MM.1S (cell line): ENCODE measurements at regions not wholly inside any gene's neighbourhood (a gene's known extent, or its start where the extent isn't known, plus 50 kb on each side); places are given as distances from the start of the nearest gene placed in this dataset.

ENCODE experiments used
- DNase-seq: peaks from one replicate; pipeline ENCODE4 v3.0.0-alpha.2; 2015
- H2AFZ ChIP-seq: fragments of 300-600 bp; sonication (generic); 2 replicates; pipeline ENCODE4 v1.6.0; 2016; ENCODE audit warnings: antibody characterized with exemption, low read length
- H3F3A ChIP-seq: fragments of 300-600 bp; sonication (generic); 2 replicates; pipeline ENCODE4 v1.6.1; 2016; ENCODE audit warnings: mild to moderate bottlenecking, antibody characterized with exemption, low read length, moderate library complexity, mixed read lengths; ENCODE audit not compliant: insufficient read depth
- H3K27ac ChIP-seq: fragments of 300-600 bp; sonication (generic); 2 replicates; pipeline ENCODE4 v1.5.1; 2016; ENCODE audit warnings: mild to moderate bottlenecking, low read length
- H3K27me3 ChIP-seq: fragments of 300-600 bp; sonication (generic); replicated peaks from 2 replicates; pipeline ENCODE4 v1.6.0; 2016; ENCODE audit warnings: low read length; ENCODE audit not compliant: insufficient read depth
- H3K36me3 ChIP-seq: fragments of 300-600 bp; sonication (generic); replicated peaks from 2 replicates; pipeline ENCODE4 v1.6.1; 2016; ENCODE audit warnings: mild to moderate bottlenecking, low read length, mixed read lengths; ENCODE audit not compliant: insufficient read depth
- H3K4me1 ChIP-seq: fragments of 300-600 bp; sonication (generic); 2 replicates; pipeline ENCODE4 v1.6.1; 2016; ENCODE audit warnings: low read length, mixed read lengths
- H3K4me2 ChIP-seq: fragments of 300-600 bp; sonication (generic); 2 replicates; pipeline ENCODE4 v1.6.0; 2016; ENCODE audit warnings: low read depth, low read length
- H3K4me3 ChIP-seq: fragments of 300-600 bp; sonication (generic); 2 replicates; pipeline ENCODE4 v1.5.1; 2016; ENCODE audit warnings: low read length, mixed read lengths
- H3K79me2 ChIP-seq: fragments of 300-600 bp; sonication (generic); 2 replicates; pipeline ENCODE4 v1.6.1; 2016; ENCODE audit warnings: mixed run types, low read length, mixed read lengths
- H3K9ac ChIP-seq: fragments of 300-600 bp; sonication (generic); 2 replicates; pipeline ENCODE4 v1.6.1; 2016; ENCODE audit warnings: low read length, mixed read lengths
- H3K9me2 ChIP-seq: fragments of 300-600 bp; sonication (generic); replicated peaks from 2 replicates; pipeline ENCODE4 v1.6.1; 2016; ENCODE audit warnings: mild to moderate bottlenecking, low read length, mixed read lengths; ENCODE audit not compliant: insufficient read depth
- H3K9me3 ChIP-seq: fragments of 300-600 bp; sonication (generic); replicated peaks from 2 replicates; pipeline ENCODE4 v1.6.1; 2016; ENCODE audit warnings: mild to moderate bottlenecking, low read length, mixed read lengths; ENCODE audit not compliant: insufficient read depth
- H4K20me1 ChIP-seq: fragments of 300-600 bp; sonication (generic); 2 replicates; pipeline ENCODE4 v1.6.1; 2016; ENCODE audit warnings: mild to moderate bottlenecking, low read length, moderate library complexity, mixed read lengths; ENCODE audit not compliant: insufficient read depth
- EZH2 ChIP-seq: fragments of 300-600 bp; sonication (generic); optimal IDR thresholded peaks from 2 replicates; pipeline ENCODE3; 2017; ENCODE audit warnings: low read depth, mild to moderate bottlenecking, antibody characterized with exemption, low read length, mixed read lengths
- EZH2phosphoT487 ChIP-seq: fragments of 300-600 bp; sonication (generic); IDR thresholded peaks from 2 replicates; pipeline ENCODE4 v1.6.1; 2018; ENCODE audit warnings: antibody characterized with exemption, low read length
- TF ChIP-seq, protein P1 (sequence below): fragments of 300-600 bp; sonication (generic); IDR thresholded peaks from 2 replicates; pipeline ENCODE4 v1.5.1; 2016; ENCODE audit warnings: antibody characterized with exemption, low read length, mixed read lengths

DNA sequence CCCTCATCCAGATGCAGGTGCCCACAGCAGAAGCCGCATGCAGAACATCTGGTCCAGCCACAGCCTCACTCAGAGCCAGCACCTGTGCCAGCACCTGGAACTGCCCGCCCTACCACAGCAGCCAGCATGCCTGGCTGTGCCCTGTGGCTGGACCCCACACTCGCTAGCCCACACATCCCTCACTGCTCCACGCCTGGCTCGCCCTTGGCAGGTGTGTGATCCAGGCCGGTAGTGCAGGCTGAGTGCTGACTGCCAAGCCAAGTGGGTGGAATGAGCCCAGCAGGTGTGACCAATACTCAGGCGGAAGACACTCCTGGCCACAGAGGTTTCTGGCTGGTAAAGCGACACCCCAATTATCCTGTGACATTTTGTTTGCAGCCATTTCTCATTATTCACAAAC, 162.4 kb upstream of the ROBO1 start:
- Histone ChIP-seq H3K9me2 (no peaks in the 10 kb centered on the region), H4K20me1 (no peaks in the 10 kb centered on the region), H3F3A (no peaks in the 10 kb centered on the region), H3K9me3 (no peaks in the 10 kb centered on the region), H3K4me1 (no peaks in the 10 kb centered on the region), H2AFZ (no peak overlapping the region), H3K27me3 (no peaks in the 10 kb centered on the region), H3K27ac (no peak overlapping the region), H3K79me2 (no peaks in the 10 kb centered on the region), H3K4me2 (no peak overlapping the region), H3K4me3 (no peak overlapping the region), H3K9ac (no peak overlapping the region), H3K36me3 (no peaks in the 10 kb centered on the region)
- DNase-seq: no peak
- TF ChIP-seq, protein P1, sequence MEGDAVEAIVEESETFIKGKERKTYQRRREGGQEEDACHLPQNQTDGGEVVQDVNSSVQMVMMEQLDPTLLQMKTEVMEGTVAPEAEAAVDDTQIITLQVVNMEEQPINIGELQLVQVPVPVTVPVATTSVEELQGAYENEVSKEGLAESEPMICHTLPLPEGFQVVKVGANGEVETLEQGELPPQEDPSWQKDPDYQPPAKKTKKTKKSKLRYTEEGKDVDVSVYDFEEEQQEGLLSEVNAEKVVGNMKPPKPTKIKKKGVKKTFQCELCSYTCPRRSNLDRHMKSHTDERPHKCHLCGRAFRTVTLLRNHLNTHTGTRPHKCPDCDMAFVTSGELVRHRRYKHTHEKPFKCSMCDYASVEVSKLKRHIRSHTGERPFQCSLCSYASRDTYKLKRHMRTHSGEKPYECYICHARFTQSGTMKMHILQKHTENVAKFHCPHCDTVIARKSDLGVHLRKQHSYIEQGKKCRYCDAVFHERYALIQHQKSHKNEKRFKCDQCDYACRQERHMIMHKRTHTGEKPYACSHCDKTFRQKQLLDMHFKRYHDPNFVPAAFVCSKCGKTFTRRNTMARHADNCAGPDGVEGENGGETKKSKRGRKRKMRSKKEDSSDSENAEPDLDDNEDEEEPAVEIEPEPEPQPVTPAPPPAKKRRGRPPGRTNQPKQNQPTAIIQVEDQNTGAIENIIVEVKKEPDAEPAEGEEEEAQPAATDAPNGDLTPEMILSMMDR: no peak
- TF ChIP-seq EZH2 (no peak), EZH2phosphoT487 (no peak)

DNA sequence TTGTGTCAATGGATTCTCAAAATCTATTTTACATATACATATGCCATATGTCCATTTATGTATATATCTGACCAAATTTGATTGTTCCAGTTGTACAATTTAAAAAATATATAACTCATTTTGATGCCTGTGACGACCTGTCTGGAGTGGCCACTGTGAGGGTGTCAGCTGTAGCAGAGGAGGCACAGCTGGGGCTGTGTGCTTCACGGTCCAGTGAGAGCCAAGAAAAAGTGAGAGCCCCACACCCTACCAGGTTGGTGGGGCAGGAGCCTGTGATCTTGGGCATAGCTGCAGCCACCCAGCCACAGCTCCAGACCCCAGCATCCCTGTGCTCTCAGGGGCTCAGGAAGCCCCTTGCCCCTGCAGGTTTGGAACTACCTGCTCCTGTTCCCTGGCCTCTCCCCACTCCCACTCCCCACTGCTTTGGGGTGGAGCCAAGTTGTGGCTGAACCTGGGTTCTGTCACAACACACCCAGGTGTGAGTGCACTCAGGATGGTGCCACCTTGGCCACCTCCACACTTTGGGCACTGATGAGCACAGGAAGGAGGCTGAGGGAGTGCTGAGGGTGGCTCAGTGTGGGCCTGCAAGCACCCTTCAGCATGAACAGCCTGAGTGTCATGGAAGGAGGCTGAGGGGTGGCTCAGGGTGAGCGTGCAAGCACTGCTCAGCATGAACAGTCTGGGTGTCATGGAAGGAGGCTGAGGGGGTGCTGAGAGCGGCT, 161.1 kb upstream of the ROBO1 start:
- Histone ChIP-seq H3K9ac (no peak overlapping the region), H3K9me2 (no peaks in the 10 kb centered on the region), H2AFZ (no peak overlapping the region), H3K4me1 (no peaks in the 10 kb centered on the region), H4K20me1 (no peaks in the 10 kb centered on the region), H3K4me3 (no peak overlapping the region), H3K27ac (no peak overlapping the region), H3K4me2 (no peak overlapping the region), H3K36me3 (no peaks in the 10 kb centered on the region), H3F3A (no peaks in the 10 kb centered on the region), H3K79me2 (no peaks in the 10 kb centered on the region), H3K9me3 (no peaks in the 10 kb centered on the region), H3K27me3 (no peaks in the 10 kb centered on the region)
- TF ChIP-seq EZH2: no peak
- no peak for TF ChIP-seq EZH2phosphoT487
- TF ChIP-seq, protein P1: no peak
- no peak for DNase-seq

DNA sequence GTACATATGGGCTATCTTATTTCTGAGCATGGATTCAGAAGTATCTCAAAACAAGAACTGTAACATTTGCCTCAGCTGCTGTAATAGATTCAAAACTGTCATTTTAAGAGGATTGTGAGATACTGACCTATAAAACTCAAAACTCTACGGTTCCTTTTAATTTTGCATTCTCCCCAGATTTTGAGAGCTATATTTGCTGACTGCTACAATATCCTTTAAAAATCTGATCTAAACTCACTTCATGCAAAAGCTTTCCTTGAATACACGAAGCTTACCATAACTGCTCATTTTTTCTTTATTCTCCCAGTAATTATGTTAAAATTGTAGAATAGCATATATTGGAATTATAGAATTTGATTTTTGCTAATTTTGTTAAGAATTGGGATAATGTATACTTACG, 158.7 kb upstream of the ROBO1 start:
- TF ChIP-seq EZH2 (no peak), EZH2phosphoT487 (no peak)
- TF ChIP-seq, protein P1: no peak
- DNase-seq: no peak
- H4K20me1 ChIP-seq: no peaks in the 10 kb centered on the region

More for the DNA sequence above, 158.7 kb upstream of the ROBO1 start:
- H3K4me3 ChIP-seq: no peak overlapping the region
- no peak overlapping the region for H3K4me2 ChIP-seq
- no peaks in the 10 kb centered on the region for H3K36me3 ChIP-seq
- H2AFZ ChIP-seq: no peak overlapping the region
- H3K27me3 ChIP-seq: no peaks in the 10 kb centered on the region
- H3K4me1 ChIP-seq: no peaks in the 10 kb centered on the region
- H3K79me2 ChIP-seq: no peaks in the 10 kb centered on the region
- no peaks in the 10 kb centered on the region for H3K9me2 ChIP-seq
- H3K9ac ChIP-seq: no peak overlapping the region
- H3K9me3 ChIP-seq: no peaks in the 10 kb centered on the region
- H3K27ac ChIP-seq: no peak overlapping the region
- no peaks in the 10 kb centered on the region for H3F3A ChIP-seq
